Progenitor cell of endocrine pancreas (in vitro differentiated cells): ENCODE measurements at regions not wholly inside any gene's neighbourhood (a gene's known extent, or its start where the extent isn't known, plus 50 kb on each side); places are given as distances from the start of the nearest gene placed in this dataset.

Experiments used
- DNase-seq: peaks from one replicate; pipeline ENCODE4 v3.0.0; 2021; ENCODE audit warnings: low spot score; ENCODE audit not compliant: unreplicated experiment
- H3K27ac Mint-ChIP-seq: 2 replicates; pipeline ENCODE4 v1.8.0; 2021; ENCODE audit warnings: mild to moderate bottlenecking, moderate library complexity, mixed read lengths
- H3K27me3 Mint-ChIP-seq: 2 replicates; pipeline ENCODE4 v1.8.0; 2021; ENCODE audit warnings: mixed read lengths
- H3K36me3 Mint-ChIP-seq: 2 replicates; pipeline ENCODE4 v1.8.0; 2022; ENCODE audit warnings: mixed read lengths; ENCODE audit not compliant: insufficient read depth
- H3K4me1 Mint-ChIP-seq: 2 replicates; pipeline ENCODE4 v1.8.0; 2021; ENCODE audit warnings: low read depth, mixed read lengths
- H3K4me3 Mint-ChIP-seq: 2 replicates; pipeline ENCODE4 v1.8.0; 2021; ENCODE audit warnings: low read depth, mild to moderate bottlenecking, moderate library complexity, mixed read lengths
- H3K9me3 Mint-ChIP-seq: 2 replicates; pipeline ENCODE4 v1.8.0; 2021; ENCODE audit warnings: low read depth, mixed read lengths
- TF ChIP-seq, protein P1 (sequence below): fragments of 200-600 bp; sonication (generic); IDR thresholded peaks from one replicate; pipeline ENCODE4 v1.5.0; 2021; ENCODE audit warnings: antibody characterized with exemption, mild to moderate bottlenecking; ENCODE audit not compliant: unreplicated experiment

DNA sequence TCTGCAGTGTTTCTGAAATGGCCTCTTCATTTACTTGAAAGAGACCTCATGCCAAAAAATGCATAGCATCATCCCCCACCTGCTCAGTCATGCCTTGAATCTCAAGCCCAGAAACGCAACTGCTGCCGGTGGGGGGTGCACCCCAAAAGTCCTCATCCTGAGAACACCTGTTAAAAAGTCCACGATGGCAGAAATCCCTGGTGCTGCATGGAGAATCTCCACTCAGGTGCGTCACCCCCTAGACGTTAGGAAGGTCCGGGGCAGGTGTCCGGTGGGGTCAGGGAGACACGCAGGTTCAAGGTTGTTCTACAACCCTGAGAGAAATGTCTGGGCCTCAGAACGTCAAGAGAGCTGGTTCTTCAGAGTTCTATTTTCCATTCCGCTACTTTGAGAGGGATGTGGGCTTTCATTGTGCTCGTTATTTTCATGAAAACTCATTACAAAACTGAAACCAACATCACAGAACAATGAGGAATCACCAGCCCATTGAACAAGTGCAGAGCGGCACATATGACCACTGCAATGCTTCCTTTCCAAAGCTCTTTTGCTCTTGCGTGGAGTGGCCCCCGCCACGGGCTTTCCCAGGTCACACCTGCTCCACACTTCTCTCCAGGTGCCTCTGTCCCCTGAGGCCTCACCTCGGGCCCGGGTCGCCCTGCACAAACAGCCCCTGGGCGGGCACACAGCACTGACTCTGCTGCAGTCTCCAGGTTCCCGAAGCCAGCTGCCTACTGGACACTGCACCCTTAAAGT lies 201.9 kb downstream of the TOMM20 start:
- TF ChIP-seq, protein P1, sequence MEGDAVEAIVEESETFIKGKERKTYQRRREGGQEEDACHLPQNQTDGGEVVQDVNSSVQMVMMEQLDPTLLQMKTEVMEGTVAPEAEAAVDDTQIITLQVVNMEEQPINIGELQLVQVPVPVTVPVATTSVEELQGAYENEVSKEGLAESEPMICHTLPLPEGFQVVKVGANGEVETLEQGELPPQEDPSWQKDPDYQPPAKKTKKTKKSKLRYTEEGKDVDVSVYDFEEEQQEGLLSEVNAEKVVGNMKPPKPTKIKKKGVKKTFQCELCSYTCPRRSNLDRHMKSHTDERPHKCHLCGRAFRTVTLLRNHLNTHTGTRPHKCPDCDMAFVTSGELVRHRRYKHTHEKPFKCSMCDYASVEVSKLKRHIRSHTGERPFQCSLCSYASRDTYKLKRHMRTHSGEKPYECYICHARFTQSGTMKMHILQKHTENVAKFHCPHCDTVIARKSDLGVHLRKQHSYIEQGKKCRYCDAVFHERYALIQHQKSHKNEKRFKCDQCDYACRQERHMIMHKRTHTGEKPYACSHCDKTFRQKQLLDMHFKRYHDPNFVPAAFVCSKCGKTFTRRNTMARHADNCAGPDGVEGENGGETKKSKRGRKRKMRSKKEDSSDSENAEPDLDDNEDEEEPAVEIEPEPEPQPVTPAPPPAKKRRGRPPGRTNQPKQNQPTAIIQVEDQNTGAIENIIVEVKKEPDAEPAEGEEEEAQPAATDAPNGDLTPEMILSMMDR: no peak
- H3K4me3 Mint-ChIP-seq: no peak overlapping the region
- H3K27ac Mint-ChIP-seq: peak overlapping the region; percentile 92
- DNase-seq: no peak
- peaks cover 30% of the 10 kb centered on the region for H3K4me1 Mint-ChIP-seq
- H3K36me3 Mint-ChIP-seq: no peaks in the 10 kb centered on the region
- no peaks in the 10 kb centered on the region for H3K27me3 Mint-ChIP-seq
- H3K9me3 Mint-ChIP-seq: peaks cover 6% of the 10 kb centered on the region

DNA sequence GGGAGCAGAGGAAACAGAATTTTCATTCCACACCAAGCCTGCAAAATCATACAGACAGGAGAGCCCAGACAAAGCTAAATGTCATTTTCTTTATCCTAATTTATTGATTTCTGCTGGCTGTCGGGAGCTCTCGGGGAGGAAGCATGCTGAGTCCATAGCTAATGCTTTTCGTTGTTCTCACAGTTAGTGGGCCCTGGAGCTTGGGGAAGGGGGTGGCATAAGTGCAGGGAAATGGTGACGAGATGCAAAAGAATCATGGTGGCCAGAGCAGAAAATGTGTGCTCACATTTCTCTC lies 202.4 kb downstream of the TOMM20 start:
- Mint-ChIP-seq H3K27ac (peak overlapping the region; percentile 92), H3K4me1 (peaks cover 30% of the 10 kb centered on the region), H3K4me3 (no peak overlapping the region), H3K27me3 (no peaks in the 10 kb centered on the region), H3K9me3 (peaks cover 6% of the 10 kb centered on the region), H3K36me3 (no peaks in the 10 kb centered on the region)
- DNase-seq: no peak
- TF ChIP-seq, protein P1: no peak

DNA sequence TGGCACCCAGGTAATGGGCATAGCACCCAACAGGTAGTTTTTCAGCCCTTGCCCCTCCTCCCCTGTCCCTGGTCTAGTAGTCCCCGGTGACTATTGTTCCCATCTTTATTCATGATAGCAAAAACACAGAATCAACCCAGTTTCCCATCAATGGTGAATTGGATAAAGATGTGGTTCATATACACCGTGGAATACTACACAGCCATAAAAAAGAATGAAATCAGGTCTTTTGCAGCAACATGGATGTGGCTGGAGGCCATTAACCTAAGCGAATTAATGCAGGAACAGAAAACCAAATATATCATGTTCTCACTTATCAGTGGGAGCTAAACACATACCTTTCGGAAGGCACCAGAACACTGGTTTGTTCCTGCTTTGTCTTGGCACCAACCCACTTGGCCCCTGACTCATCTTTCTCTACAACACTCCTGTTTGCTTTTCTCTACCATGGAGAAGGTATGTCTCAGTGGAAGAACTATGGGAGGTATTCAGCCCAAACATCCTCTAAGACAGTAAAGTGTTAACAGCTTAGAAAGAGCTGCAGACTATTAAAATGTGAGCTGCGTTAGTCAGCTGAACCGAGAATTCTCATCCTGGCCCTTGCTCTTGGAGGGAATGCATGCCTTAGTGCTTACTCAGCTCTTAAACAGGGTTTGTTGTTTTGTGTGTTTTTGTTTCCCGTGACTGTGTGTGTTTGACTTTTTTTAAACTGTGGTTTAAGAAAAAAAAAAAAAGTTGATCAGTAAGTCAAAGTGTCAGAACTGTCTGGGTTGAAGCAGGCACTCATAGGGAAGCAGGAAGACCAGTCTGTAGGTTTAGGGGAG lies 203.0 kb downstream of the TOMM20 start:
- Mint-ChIP-seq H3K4me1 (peaks cover 30% of the 10 kb centered on the region), H3K4me3 (no peak overlapping the region), H3K27me3 (no peaks in the 10 kb centered on the region), H3K9me3 (peaks cover 6% of the 10 kb centered on the region), H3K27ac (peak overlapping the region; percentile 92), H3K36me3 (no peaks in the 10 kb centered on the region)
- TF ChIP-seq, protein P1: no peak
- DNase-seq: no peak

DNA sequence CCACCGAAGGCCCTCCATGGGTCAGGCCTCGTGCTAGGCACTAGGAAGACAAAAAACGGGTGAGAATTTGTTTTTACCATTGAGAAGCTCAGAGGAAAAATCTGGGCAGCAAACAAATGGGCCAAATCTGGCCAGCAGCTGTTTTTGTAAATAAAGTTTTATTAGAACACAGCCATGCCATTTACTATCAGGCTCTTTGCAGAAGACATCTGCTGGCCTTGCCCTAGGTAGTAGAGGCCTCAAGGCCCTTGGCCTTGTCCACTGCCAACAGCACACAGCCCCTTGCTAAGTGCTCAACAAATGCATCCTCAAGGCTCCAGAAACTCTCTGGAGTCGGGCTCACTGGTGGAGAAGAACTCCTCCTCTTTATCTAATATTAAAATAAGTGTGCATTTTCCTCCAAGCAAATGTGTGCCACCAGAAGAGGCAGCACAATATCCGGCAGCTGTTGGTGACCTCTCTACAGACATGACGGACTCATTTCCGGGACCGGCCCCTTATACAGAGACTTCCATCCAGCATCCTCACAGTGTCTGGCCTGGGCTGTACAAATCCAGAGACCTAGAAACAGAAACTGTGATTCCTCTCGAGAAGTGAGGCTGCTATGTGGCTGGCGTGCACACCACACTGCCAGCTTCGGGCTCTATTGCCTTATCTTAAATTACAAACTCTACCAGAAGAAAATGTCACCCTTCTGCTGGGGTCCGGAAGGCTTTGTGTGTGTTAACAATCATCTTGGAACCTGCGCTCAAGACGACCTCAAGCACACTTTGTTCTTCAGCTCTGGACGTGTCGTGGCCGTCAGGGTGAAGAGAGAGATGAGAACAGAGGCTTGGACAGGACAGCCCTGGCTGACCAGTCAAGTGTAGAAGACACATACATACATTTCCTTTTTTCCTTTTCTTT lies 203.9 kb downstream of the TOMM20 start:
- Mint-ChIP-seq H3K9me3 (peaks cover 6% of the 10 kb centered on the region), H3K4me1 (peaks cover 30% of the 10 kb centered on the region), H3K27ac (no peak overlapping the region), H3K36me3 (no peaks in the 10 kb centered on the region), H3K4me3 (no peak overlapping the region), H3K27me3 (no peaks in the 10 kb centered on the region)
- DNase-seq: no peak
- TF ChIP-seq, protein P1: no peak

DNA sequence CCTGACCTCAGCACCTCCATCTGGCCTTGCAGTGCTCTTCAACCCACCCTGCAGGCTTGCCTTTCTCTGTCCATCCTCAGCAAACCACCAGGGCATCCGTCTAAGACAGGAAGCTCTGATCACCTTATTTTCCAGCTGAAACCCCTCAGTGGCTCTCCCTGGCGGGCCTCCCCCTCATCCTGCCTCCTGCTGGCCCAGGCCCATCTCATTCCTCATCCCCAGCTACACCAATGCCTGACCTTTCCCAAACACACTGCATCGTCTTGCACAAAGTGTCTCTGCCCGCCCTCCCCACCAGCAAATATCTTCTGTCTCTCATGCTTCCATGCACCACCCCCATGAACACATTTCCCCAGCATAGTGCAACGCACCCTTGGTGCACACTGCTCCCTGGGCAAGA lies 205.0 kb downstream of the TOMM20 start:
- no peak for DNase-seq
- Mint-ChIP-seq H3K4me3 (no peak overlapping the region), H3K4me1 (peaks cover 34% of the 10 kb centered on the region), H3K9me3 (peaks cover 6% of the 10 kb centered on the region), H3K27ac (no peak overlapping the region), H3K27me3 (no peaks in the 10 kb centered on the region), H3K36me3 (no peaks in the 10 kb centered on the region)
- TF ChIP-seq, protein P1: no peak
